MCF 10A (cell line): ENCODE measurements at regions not wholly inside any gene's neighbourhood (a gene's known extent, or its start where the extent isn't known, plus 50 kb on each side); places are given as distances from the start of the nearest gene placed in this dataset.
"Not testable (repeated sequence)": the region's sequence is repeated elsewhere in the genome, so short reads cannot be mapped to it uniquely, and the experiment has no call there.

Experiments used
- BruUV-seq: library from RNA; stranded (reverse); fragments of 400-500 nt; replicated peaks from 2 replicates; lab custom pipeline; 2021; lab: Mats Ljungman, UMichigan
- CTCF ChIA-PET: fragments of 300-600 bp; sonication (Branson Sonifier 250); formaldehyde crosslinking; extraction: SDS; loops from one replicate; lab custom pipeline; 2021; ENCODE audit warnings: antibody characterized with exemption, inconsistent platforms; lab: Yijun Ruan, JAX
- POLR2A ChIA-PET: fragments of 300-600, 350-650 bp; sonication (Branson Sonifier 250); formaldehyde crosslinking; extraction: SDS; loops from one replicate; lab custom pipeline; 2020; ENCODE audit warnings: antibody characterized with exemption, inconsistent platforms; lab: Yijun Ruan, JAX
- DNase-seq: peaks from one replicate; pipeline ENCODE4 v3.0.0-alpha.2; 2018; ENCODE audit not compliant: unreplicated experiment
- H3K27ac Mint-ChIP-seq: one replicate; pipeline ENCODE4 v1.8.0; 2022; ENCODE audit warnings: mild to moderate bottlenecking, low read depth, mixed read lengths; ENCODE audit not compliant: unreplicated experiment
- H3K27me3 Mint-ChIP-seq: one replicate; pipeline ENCODE4 v1.8.0; 2022; ENCODE audit warnings: mixed read lengths; ENCODE audit not compliant: insufficient read depth, unreplicated experiment
- H3K36me3 Mint-ChIP-seq: one replicate; pipeline ENCODE4 v1.8.0; 2022; ENCODE audit warnings: mild to moderate bottlenecking, moderate library complexity, mixed read lengths; ENCODE audit not compliant: insufficient read depth, unreplicated experiment
- H3K4me1 Mint-ChIP-seq: one replicate; pipeline ENCODE4 v1.8.0; 2022; ENCODE audit warnings: mixed read lengths; ENCODE audit not compliant: insufficient read depth, unreplicated experiment
- H3K4me3 Mint-ChIP-seq: one replicate; pipeline ENCODE4 v1.8.0; 2022; ENCODE audit warnings: mild to moderate bottlenecking, moderate library complexity, mixed read lengths; ENCODE audit not compliant: unreplicated experiment
- H3K9me3 Mint-ChIP-seq: one replicate; pipeline ENCODE4 v1.8.0; 2022; ENCODE audit warnings: mixed read lengths; ENCODE audit not compliant: unreplicated experiment
- intact Hi-C: fragments of 100-400 bp; cut with micrococcal nuclease; formaldehyde crosslinking; loops from 2 replicates; pipeline ENCODE4 v1.14.1; 2022
- TF ChIP-seq, protein P1 (sequence below): fragments of 200-600 bp; IDR thresholded peaks from one replicate; pipeline ENCODE4 v1.8.0; 2022; ENCODE audit warnings: antibody characterized with exemption, mild to moderate bottlenecking; ENCODE audit not compliant: unreplicated experiment

DNA sequence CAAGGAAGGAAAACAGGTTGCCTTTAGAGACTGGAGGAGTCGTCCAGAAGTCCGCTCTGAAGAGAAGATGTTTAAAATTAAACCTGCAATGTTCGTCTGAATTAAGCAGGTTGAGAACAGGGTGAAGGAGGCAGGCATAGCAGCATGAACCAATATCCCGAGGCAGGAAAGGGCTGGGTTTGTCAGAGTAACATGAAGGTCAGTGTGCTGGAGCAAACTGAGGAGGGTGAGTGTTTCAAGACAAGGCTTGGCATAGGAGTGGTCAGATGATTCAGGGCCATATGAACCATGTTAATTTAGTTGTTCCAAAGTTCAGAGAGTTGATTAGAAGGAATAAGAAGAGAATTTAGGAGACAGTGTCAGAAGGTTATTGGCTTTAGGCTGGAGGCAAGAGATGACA is 93.3 kb downstream of the UTRN start:
- intact Hi-C loops = no loop called here
- DNase-seq = peak; percentile 8
- Mint-ChIP-seq H3K9me3 (peaks cover 7% of the 10 kb centered on the region), H3K36me3 (no peaks in the 10 kb centered on the region), H3K4me3 (no peak overlapping the region), H3K27ac (no peak overlapping the region), H3K27me3 (no peaks in the 10 kb centered on the region), H3K4me1 (peaks cover 23% of the 10 kb centered on the region)
- BruUV-seq = no TSS peak
- ChIA-PET POLR2A (interaction anchor here (0.5 kb wide), 1 partner anchor 1770 kb away, joined by 3 read pairs; no protein-coding TSS in a partner anchor), CTCF (interaction anchor here (0.6 kb wide), 1 partner anchor 582 kb away, joined by 3 read pairs; no protein-coding TSS in a partner anchor)
- TF ChIP-seq, protein P1, sequence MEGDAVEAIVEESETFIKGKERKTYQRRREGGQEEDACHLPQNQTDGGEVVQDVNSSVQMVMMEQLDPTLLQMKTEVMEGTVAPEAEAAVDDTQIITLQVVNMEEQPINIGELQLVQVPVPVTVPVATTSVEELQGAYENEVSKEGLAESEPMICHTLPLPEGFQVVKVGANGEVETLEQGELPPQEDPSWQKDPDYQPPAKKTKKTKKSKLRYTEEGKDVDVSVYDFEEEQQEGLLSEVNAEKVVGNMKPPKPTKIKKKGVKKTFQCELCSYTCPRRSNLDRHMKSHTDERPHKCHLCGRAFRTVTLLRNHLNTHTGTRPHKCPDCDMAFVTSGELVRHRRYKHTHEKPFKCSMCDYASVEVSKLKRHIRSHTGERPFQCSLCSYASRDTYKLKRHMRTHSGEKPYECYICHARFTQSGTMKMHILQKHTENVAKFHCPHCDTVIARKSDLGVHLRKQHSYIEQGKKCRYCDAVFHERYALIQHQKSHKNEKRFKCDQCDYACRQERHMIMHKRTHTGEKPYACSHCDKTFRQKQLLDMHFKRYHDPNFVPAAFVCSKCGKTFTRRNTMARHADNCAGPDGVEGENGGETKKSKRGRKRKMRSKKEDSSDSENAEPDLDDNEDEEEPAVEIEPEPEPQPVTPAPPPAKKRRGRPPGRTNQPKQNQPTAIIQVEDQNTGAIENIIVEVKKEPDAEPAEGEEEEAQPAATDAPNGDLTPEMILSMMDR = no peak

DNA sequence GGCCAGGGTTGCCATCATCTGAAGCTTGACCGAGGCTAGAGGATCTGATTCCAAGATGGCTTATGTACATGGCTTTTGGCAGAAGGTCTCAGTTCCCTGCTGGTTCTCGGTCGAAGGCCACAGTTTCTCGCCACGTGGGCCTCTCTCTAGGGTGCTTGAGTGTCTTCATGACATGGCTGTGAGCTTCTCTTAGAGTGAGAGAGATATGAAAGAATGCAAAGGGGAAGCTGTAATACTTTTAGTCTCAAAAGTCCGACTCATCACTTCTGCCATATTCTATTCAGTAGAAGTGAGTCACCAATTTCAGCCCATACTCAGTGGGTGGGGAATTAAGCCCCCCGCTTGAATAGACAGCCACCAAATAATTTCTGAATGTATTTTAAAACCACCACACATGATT is 94.2 kb downstream of the UTRN start:
- H3K9me3 Mint-ChIP-seq = peaks cover 7% of the 10 kb centered on the region
- TF ChIP-seq, protein P1 = no peak
- H3K36me3 Mint-ChIP-seq = no peaks in the 10 kb centered on the region
- no peak overlapping the region for H3K27ac Mint-ChIP-seq
- no TSS peak for BruUV-seq
- H3K27me3 Mint-ChIP-seq = no peaks in the 10 kb centered on the region
- peaks cover 22% of the 10 kb centered on the region for H3K4me1 Mint-ChIP-seq
- H3K4me3 Mint-ChIP-seq = no peak overlapping the region
- no peak for DNase-seq
- intact Hi-C loops = no loop called here
- ChIA-PET CTCF (interaction anchor here (0.6 kb wide), 1 partner anchor 581 kb away, joined by 3 read pairs; no protein-coding TSS in a partner anchor), POLR2A (no interaction called here)

DNA sequence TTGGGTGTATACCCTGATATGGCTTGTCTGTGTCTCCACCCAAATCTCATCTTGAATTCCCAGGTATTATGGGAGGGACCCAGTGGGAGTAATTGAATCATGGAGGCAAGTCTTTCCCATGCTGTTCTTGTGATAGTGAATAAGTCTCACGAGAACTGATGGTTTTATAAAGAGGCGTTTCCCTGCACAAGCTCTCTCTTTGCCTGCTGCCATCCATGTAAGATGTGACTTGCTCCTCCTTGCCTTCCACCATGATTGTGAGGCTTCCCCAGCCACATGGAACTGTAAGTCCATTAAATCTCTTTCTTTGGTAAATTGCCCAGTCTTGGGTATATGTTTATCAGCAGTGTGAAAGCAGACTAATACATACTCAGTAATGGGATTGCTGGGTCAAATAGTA is 96.4 kb downstream of the UTRN start:
- POLR2A ChIA-PET, DNase-seq, H3K4me3 Mint-ChIP-seq, BruUV-seq, intact Hi-C loops, H3K27me3 Mint-ChIP-seq, CTCF ChIA-PET, H3K9me3 Mint-ChIP-seq, H3K27ac Mint-ChIP-seq: not testable (repeated sequence)
- H3K36me3 Mint-ChIP-seq = peaks cover 12% of the 10 kb centered on the region
- peaks cover 22% of the 10 kb centered on the region for H3K4me1 Mint-ChIP-seq

DNA sequence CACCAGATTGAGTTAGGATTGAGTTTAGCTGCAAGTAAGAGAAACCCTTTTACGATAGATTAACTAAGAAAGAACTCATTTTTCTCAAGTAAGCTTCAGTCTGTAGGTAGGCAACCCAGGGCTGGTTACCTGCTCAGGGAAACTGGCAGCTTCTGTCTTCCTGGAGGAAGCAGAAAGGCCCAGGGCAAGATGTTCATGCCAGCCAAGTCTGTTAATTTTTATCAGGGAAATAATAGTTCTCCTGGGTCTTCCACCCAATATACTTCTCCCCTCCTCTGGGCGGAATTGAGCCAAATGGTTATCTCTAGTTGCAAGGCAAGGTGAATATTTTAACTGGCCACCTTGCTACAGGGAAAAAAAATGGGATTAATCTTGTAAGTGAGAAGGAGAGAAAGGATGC is 98.2 kb downstream of the UTRN start:
- CTCF ChIA-PET = interaction anchor here (0.7 kb wide), 1 partner anchor 26 kb away, joined by 3 read pairs; no protein-coding TSS in a partner anchor
- no peak for DNase-seq
- Mint-ChIP-seq H3K27me3 (no peaks in the 10 kb centered on the region), H3K36me3 (peaks cover 19% of the 10 kb centered on the region), H3K9me3 (peaks cover 7% of the 10 kb centered on the region), H3K27ac (no peak overlapping the region), H3K4me1 (peaks cover 12% of the 10 kb centered on the region), H3K4me3 (no peak overlapping the region)
- intact Hi-C loops = no loop called here
- TF ChIP-seq, protein P1 = no peak
- POLR2A ChIA-PET = no interaction called here
- no TSS peak for BruUV-seq
